ENCODE measurements at regions not wholly inside any gene's neighbourhood (a gene's known extent, or its start where the extent isn't known, plus 50 kb on each side); places are given as distances from the start of the nearest gene placed in this dataset.

- DNase-seq (ENCODE audit: missing footprints) (no peak), ATAC-seq (no peak)
- intact Hi-C loops (cut with DNase I), result no loop called here
Measured at GRCh38 chr13:97559030-97559429, 125.1 kb downstream of the RAP2A start.

- no peak for ATAC-seq
- intact Hi-C loops (cut with DNase I), result no loop called here
- DNase-seq (ENCODE audit: missing footprints), result no peak
Measured at GRCh38 chr13:97559981-97560380, 126.0 kb downstream of the RAP2A start.

- ATAC-seq (no peak), DNase-seq (ENCODE audit: missing footprints) (no peak)
- intact Hi-C loops (cut with DNase I), result no loop called here
Measured at GRCh38 chr13:97561182-97561581, 127.2 kb downstream of the RAP2A start.

- DNase-seq (ENCODE audit: missing footprints) (no peak), ATAC-seq (no peak)
- intact Hi-C loops (cut with DNase I), result no loop called here
Measured at GRCh38 chr13:97562962-97563361, 129.0 kb downstream of the RAP2A start.

DNA sequence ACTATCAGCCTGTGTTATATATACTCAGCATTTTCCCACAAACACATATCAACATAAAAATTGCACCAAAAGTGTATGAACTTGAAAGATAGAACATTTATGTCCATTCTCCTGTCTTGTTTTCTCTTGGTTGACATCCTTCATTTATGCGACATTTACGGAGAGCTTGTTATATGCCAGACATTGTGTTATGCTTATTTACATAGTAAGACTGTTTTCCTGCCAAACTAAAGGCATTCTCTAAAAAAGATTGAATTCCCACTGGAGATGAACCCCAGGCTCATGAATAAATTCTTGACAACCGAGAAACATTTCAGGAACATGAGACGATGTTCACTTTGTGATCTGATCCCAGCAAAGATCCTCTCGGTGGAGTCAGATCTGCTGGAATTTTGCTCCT lies 131.0 kb downstream of the RAP2A start:
- no peak for DNase-seq (ENCODE audit: missing footprints)
- no peak for ATAC-seq
- intact Hi-C loops (cut with DNase I), result no loop called here

GRCh38 chr13:97565906-97566305 lies 131.9 kb downstream of the RAP2A start:
- intact Hi-C loops (cut with DNase I), result no loop called here
- DNase-seq (ENCODE audit: missing footprints), result no peak
- no peak for ATAC-seq

DNA sequence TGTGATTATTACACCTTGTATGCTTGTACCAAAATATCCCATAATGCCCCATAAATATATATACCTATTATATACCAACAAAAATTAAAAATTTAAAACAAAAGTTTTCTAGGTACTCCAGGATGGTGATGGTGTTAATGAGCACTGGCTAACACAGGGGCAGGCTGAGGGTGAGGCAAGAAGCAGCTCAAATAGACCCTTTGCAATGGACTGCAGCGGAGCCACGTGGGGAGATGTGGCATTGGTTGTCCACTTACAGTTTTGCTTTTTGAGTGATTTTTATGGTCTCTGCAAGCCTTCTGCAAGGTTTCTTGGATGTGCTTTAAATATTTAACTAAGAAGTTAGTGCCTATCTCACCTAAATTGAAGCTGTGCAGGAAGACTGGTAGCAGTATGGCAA lies 132.9 kb downstream of the RAP2A start:
- intact Hi-C loops (cut with DNase I), result no loop called here
- DNase-seq (ENCODE audit: missing footprints) (no peak), ATAC-seq (no peak)

GRCh38 chr13:97567510-97568243 lies 133.7 kb downstream of the RAP2A start:
- DNase-seq (ENCODE audit: missing footprints) (no peak), ATAC-seq (peak; percentile 31)
- intact Hi-C loops (cut with DNase I), result no loop called here

DNA sequence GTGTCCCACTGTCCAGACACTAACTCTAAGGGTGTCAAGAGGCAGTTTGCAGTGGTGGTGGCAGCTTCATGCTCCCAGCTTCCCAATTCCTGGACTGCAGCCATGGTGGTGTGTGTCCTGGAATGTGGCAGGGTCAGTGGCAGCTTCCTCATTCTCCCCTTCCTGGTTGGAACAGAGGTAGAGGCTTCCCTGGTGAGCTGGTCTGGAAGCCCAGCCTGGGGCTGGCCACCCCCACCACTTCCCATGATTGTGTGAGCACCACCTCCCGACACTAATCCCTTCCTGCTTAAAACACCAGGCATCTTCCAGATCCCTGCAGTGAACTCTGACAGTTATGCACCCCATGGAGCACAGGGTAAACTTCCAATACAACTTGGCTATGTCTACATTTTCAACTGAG lies 134.9 kb downstream of the RAP2A start:
- DNase-seq (ENCODE audit: missing footprints) (no peak), ATAC-seq (no peak)
- intact Hi-C loops (cut with DNase I), result no loop called here

DNA sequence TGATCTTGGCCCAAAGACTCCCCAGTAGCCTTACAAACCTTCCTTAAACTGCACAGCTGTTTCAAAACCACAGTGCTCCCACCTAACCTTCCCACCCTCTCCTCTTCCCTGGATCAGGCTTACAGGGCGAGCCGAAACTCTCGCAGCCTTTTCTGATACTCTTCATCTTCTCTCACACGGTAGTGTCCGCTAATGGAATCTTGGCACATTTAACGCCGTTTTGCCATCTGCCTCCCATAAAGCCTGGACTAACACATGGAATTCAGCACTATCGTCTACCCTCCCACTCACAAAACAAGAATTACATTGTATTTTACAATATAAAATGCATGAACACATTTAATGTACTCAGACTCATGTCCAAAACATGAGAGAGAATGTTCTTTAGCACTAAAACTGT lies 135.9 kb downstream of the RAP2A start:
- ATAC-seq (no peak), DNase-seq (ENCODE audit: missing footprints) (no peak)
- intact Hi-C loops (cut with DNase I), result no loop called here

DNA sequence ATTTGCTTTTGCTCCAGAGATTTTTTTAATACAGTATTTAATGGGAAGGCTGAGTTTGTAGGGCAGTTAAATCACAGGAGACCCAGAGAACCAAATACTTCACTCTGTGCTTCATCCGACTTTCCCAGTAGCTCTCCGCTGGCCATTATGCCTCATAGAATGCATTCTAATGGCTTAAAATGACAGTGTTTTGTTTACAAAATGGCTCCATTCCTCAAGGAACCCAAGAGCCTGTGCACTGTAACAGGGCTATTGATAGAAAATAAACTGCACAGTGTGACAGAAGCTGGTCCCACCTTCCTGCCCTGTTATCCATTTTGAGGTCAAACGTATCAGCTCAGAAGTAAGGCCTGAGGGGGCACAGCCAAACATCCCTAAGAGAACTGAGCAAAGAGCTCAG lies 136.5 kb downstream of the RAP2A start:
- no peak for ATAC-seq
- intact Hi-C loops (cut with DNase I), result no loop called here
- DNase-seq (ENCODE audit: missing footprints), result no peak

DNA sequence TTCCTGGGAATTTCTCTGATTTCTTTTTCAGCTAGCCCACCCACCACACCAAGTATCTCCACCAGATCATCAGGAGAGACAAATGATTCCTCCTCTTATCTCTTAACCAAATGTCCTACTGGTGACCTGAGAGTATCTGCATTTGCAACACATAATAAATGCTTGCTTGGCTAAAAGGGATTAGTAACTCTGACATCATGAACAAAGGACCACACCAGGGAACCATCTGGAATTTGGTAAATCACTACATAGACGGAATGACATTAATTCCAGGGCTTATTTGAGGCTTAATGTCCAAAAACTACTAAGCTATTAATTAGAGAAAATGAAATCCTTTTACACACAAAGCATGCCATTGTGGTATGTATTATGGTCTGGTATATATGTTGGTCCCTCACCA lies 139.0 kb downstream of the RAP2A start:
- no peak for ATAC-seq
- intact Hi-C loops (cut with DNase I), result no loop called here
- DNase-seq (ENCODE audit: missing footprints), result no peak

- DNase-seq (ENCODE audit: missing footprints) (no peak), ATAC-seq (no peak)
- intact Hi-C loops (cut with DNase I), result loop anchor here (5.0 kb wide), 1 partner anchor 358 kb away; no protein-coding TSS in a partner anchor
Measured at GRCh38 chr13:97574926-97575325, 141.0 kb downstream of the RAP2A start.

DNA sequence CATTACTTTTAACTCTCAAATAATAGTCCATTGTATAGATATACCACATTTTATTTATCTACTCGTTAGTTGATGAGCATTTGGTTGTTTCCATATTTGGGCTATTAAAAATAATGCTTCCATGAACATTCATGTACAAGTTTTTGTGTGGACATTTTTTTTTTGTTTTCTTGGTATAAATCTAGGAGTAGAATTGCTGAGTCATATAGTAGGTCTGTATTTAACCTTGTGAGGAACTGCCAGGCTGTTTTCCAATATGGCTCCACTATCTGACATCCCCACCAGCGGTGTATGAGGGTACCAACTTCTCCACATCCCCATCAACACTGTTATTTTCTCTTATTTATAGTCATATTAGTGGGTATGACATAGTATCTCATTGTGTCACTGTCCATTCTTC lies 143.1 kb downstream of the RAP2A start:
- DNase-seq (ENCODE audit: missing footprints) (no peak), ATAC-seq (no peak)
- intact Hi-C loops (cut with DNase I), result loop anchor here (5.0 kb wide), 1 partner anchor 360 kb away; no protein-coding TSS in a partner anchor

DNA sequence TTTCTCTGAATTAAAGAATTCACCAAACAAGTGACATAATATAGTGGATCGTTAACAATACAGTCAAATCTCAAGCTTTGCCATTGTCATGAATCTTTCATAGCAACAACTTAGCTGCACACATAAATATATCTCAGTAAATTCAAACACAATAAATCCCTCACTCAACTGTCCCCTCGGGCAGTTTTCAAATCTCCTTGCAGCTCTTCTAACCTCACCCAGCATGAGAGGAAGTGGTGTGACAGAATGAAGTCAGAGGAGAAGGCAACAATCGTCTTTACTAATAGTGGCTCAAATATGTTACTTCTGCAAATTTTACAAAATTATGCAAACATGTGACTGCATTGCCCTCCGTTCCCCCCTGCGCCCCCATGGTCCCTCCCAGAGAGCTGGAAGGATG lies 148.2 kb downstream of the RAP2A start:
- ATAC-seq, result no peak
- intact Hi-C loops (cut with DNase I), result no loop called here
- DNase-seq (ENCODE audit: missing footprints), result no peak

- intact Hi-C loops (cut with DNase I), result no loop called here
- no peak for ATAC-seq
- DNase-seq (ENCODE audit: missing footprints), result no peak
Measured at GRCh38 chr13:97583907-97584497, 150.0 kb downstream of the RAP2A start.

DNA sequence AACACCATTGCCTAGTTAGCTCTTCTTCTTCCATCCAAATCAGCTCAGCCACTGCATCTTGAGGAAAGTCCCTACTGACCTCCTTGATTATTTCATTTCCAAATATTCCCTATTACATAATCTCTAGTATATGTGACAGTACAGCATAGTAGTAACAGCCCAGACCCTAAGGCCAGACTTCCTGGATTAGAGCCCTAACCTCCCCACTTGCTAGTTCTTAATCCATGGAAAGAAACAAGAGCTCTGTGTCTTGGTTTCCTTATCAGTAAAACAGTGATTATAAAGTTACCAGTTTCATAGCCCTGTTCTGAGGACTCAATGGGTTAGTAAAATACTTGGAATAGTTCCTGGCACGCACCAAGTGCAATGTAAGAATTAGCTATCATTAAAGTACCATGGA lies 153.0 kb downstream of the RAP2A start:
- ATAC-seq, result no peak

DNA sequence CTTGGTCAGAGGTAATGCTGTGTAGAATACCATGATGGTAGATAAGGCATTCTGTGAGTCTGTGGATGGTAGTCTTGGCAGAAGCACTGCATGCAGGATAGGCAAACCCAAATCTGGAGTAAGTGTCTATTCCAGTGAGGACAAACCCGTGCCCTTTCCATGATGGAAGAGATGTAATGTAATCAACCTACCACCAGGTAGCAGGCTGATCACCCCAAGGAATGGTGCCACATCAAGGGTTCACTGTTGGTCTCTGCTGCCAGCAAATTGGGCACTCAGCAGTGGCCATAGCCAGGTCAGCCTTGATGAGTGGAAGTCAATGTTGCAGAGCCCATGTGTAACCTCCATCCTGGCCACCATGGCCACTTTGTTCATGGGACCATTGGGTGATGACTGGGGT lies 155.0 kb downstream of the RAP2A start:
- ATAC-seq, result no peak
- no peak for DNase-seq (ENCODE audit: missing footprints)
- intact Hi-C loops (cut with DNase I), result no loop called here

More for the DNA sequence above, 153.0 kb downstream of the RAP2A start:
- DNase-seq (ENCODE audit: missing footprints), result no peak
- intact Hi-C loops (cut with DNase I), result no loop called here

DNA sequence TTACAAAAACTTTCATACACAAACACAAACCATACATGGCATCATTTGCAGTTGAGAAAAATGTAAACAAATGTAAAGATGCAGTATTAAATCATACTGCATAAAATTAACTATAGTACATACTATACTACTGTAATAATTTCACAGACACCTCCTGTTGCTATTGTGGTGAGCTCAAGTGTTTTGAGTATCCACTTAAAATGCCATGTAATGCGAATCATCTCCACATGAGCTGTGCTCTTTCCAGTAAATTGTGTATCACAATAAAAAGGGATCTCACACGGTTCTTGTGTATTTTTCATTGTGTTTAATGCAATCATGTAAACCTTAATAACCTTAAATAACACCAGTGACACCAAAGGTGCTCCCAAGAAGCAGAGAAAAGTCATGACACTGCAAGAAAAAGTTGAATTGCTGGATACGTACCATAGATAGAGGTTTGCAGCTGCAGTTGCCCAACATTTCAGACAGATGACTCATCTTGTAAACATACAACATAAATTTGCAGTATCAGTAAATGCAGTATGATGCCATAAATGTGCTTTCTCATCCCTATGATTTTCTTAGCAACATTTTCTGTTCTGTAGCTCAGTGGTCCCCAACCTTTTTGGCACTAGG lies 166.6 kb downstream of the RAP2A start:
- intact Hi-C loops (cut with DNase I), result no loop called here
- DNase-seq (ENCODE audit: missing footprints), result no peak
- ATAC-seq, result no peak

DNA sequence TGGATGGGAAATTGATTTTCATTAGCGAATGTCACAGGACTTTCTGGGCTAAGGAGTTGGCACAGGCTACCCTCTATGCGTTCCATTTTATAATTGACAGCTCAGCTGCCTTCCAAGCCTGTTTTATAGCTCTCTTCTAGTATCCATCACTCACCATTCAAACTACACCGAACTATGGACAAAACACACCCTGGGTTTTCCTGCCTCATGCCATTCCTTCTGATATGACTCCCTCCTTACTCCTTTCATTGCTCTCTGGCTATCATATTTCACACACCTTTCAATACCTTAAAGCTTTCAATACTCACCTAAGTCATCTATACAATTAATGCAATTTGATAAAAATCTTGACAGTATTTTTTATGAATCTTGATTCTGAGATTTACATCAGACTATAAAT lies 181.3 kb downstream of the RAP2A start:
- DNase-seq (ENCODE audit: missing footprints) (no peak), ATAC-seq (no peak)
- intact Hi-C loops (cut with DNase I), result no loop called here

Measured in Right ventricle myocardium inferior (tissue), 1 donor.